Adrenal gland (tissue), 5 donors: ENCODE measurements at regions not wholly inside any gene's neighbourhood (a gene's known extent, or its start where the extent isn't known, plus 50 kb on each side); places are given as distances from the start of the nearest gene placed in this dataset.

Experiments used
- POLR2A ChIP-seq, 2 donors: fragments of 450-650 bp; IDR thresholded peaks; one replicate each; pipeline ENCODE4 v1.6.1; 2017; ENCODE audit warnings: antibody characterized with exemption in 2 of 2, mild to moderate bottlenecking in 2 of 2, moderate library complexity in 1 of 2
- TF ChIP-seq, protein P1 (sequence below), 6 experiments: fragments of 450-650 bp in 4 of 6; fragments of 200-600 bp in 2 of 6; sonication (generic) in 1 of 6; IDR thresholded peaks; 1 replicate in 5 of 6; 2 replicates in 1 of 6; pipeline versions ENCODE4 v1.5.1 to v1.8.0; 2016 to 2021; ENCODE audit warnings: antibody characterized with exemption in 6 of 6, mild to moderate bottlenecking in 2 of 6, moderate library complexity in 1 of 6
- donor health status: DM: no; HTN: no; CAD: no.

- TF ChIP-seq POLR2A (IDR thresholded peaks at IDR 0.05) = no peak
- TF ChIP-seq, protein P1, sequence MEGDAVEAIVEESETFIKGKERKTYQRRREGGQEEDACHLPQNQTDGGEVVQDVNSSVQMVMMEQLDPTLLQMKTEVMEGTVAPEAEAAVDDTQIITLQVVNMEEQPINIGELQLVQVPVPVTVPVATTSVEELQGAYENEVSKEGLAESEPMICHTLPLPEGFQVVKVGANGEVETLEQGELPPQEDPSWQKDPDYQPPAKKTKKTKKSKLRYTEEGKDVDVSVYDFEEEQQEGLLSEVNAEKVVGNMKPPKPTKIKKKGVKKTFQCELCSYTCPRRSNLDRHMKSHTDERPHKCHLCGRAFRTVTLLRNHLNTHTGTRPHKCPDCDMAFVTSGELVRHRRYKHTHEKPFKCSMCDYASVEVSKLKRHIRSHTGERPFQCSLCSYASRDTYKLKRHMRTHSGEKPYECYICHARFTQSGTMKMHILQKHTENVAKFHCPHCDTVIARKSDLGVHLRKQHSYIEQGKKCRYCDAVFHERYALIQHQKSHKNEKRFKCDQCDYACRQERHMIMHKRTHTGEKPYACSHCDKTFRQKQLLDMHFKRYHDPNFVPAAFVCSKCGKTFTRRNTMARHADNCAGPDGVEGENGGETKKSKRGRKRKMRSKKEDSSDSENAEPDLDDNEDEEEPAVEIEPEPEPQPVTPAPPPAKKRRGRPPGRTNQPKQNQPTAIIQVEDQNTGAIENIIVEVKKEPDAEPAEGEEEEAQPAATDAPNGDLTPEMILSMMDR (IDR thresholded peaks at IDR 0.05) = no peak
Observed at GRCh38 chr16:47851146-47851545, 304.6 kb downstream of the ABCC12 start.
